H1 (cell line): ENCODE measurements at regions not wholly inside any gene's neighbourhood (a gene's known extent, or its start where the extent isn't known, plus 50 kb on each side); places are given as distances from the start of the nearest gene placed in this dataset.

ENCODE experiments used
- CTCF ChIA-PET: fragments of 300-600 bp; sonication (Branson Sonifier 250); formaldehyde crosslinking; loops from one replicate; lab custom pipeline; 2021; ENCODE audit not compliant: partially characterized antibody; lab: Charles Lee
- POLR2A ChIA-PET: fragments of 300-600 bp; sonication (Branson Sonifier 250); formaldehyde crosslinking; loops from one replicate; lab custom pipeline; 2021; ENCODE audit warnings: inconsistent platforms; ENCODE audit not compliant: partially characterized antibody; lab: Charles Lee
- DNase-seq, 2 experiments: peaks; one replicate each; pipeline versions ENCODE4 v3.0.0 to v3.0.0-alpha.2; 2010 to 2022; ENCODE audit warnings: low spot score in 2 of 2, low read depth in 1 of 2, mixed read lengths in 1 of 2
- FAIRE-seq: peaks from 2 replicates; lab custom pipeline; 2011; peaks lifted over from hg19 to GRCh38; lab: Jason Lieb, UNC
- H2AFZ ChIP-seq: 2 replicates; pipeline ENCODE4 v1.8.1; 2012; ENCODE audit warnings: low read length, inconsistent platforms
- H2AK5ac ChIP-seq: 2 replicates; pipeline ENCODE4 v1.6.1; 2013; ENCODE audit warnings: low read depth, low read length
- H2BK120ac ChIP-seq: replicated peaks from 2 replicates; pipeline ENCODE3; 2013; ENCODE audit warnings: low read depth, low read length, inconsistent platforms
- H2BK12ac ChIP-seq: 2 replicates; pipeline ENCODE4 v1.6.1; 2013; ENCODE audit warnings: low read depth, low read length
- H2BK15ac ChIP-seq: 2 replicates; pipeline ENCODE4 v1.6.1; 2013; ENCODE audit warnings: low read length
- H2BK20ac ChIP-seq: 2 replicates; pipeline ENCODE4 v1.6.1; 2013; ENCODE audit warnings: low read length
- H2BK5ac ChIP-seq: 2 replicates; pipeline ENCODE4 v1.6.1; 2013; ENCODE audit warnings: low read depth, low read length
- H3K14ac ChIP-seq: 2 replicates; pipeline ENCODE4 v1.6.1; 2013; ENCODE audit warnings: inconsistent platforms; ENCODE audit not compliant: insufficient read length
- H3K18ac ChIP-seq: 2 replicates; pipeline ENCODE4 v1.6.1; 2013; ENCODE audit warnings: low read length; ENCODE audit errors: extremely low read depth
- H3K23ac ChIP-seq: 2 replicates; pipeline ENCODE4 v1.6.1; 2013; ENCODE audit warnings: inconsistent platforms; ENCODE audit not compliant: insufficient read length
- H3K23me2 ChIP-seq: 2 replicates; pipeline ENCODE4 v1.6.1; 2013; ENCODE audit warnings: low read depth, low read length
- H3K27ac ChIP-seq: 2 replicates; pipeline ENCODE4 v1.6.1; 2011; ENCODE audit warnings: low read depth, low read length, inconsistent platforms
- H3K27me3 ChIP-seq, 4 experiments: replicated peaks in 1 of 4; 1 replicate in 1 of 4; 2 replicates in 3 of 4; pipeline versions ENCODE4 v1.6.1 to v1.8.1; 2011 to 2013; ENCODE audit warnings: low read length in 3 of 4, mild to moderate bottlenecking in 3 of 4, inconsistent platforms in 2 of 4, mixed read lengths in 2 of 4, moderate library complexity in 1 of 4; ENCODE audit not compliant: control insufficient read depth in 3 of 4, insufficient read depth in 3 of 4; ENCODE audit errors: extremely low read depth in 1 of 4
- H3K36me3 ChIP-seq, 4 experiments: 2 replicates each; pipeline versions ENCODE4 v1.6.1 to v1.8.1; 2011 to 2013; ENCODE audit warnings: mild to moderate bottlenecking in 4 of 4, low read length in 3 of 4, moderate library complexity in 2 of 4, control low read depth in 1 of 4, inconsistent platforms in 1 of 4; ENCODE audit not compliant: insufficient read depth in 4 of 4, control insufficient read depth in 2 of 4
- H3K4ac ChIP-seq: replicated peaks from 2 replicates; pipeline ENCODE3; 2013; ENCODE audit warnings: low read length, low read depth, mixed read lengths, inconsistent platforms; ENCODE audit not compliant: insufficient read length
- H3K4me1 ChIP-seq, 4 experiments: replicated peaks in 1 of 4; 1 replicate in 1 of 4; 2 replicates in 3 of 4; pipeline versions ENCODE4 v1.6.1 to v1.8.1; 2011 to 2013; ENCODE audit warnings: low read length in 3 of 4, inconsistent platforms in 2 of 4, mixed read lengths in 1 of 4; ENCODE audit not compliant: insufficient read depth in 4 of 4, control insufficient read depth in 3 of 4
- H3K4me2 ChIP-seq, 2 experiments: 2 replicates each; pipeline versions ENCODE4 v1.6.1 to v1.8.1; 2011 to 2013; ENCODE audit warnings: low read depth in 2 of 2, low read length in 2 of 2, control low read depth in 1 of 2, inconsistent platforms in 1 of 2, mild to moderate bottlenecking in 1 of 2; ENCODE audit not compliant: insufficient read depth in 1 of 2
- H3K4me3 ChIP-seq, 4 experiments: fragments of 200-600, 300-600 bp in 1 of 4; sonication (generic), shearing (Covaris generic), sonication (Bioruptor Twin) in 1 of 4; 2 replicates each; pipeline versions ENCODE4 v1.5.1 to v1.8.1; 2011 to 2016; ENCODE audit warnings: low read length in 4 of 4, low read depth in 3 of 4, control low read depth in 2 of 4, inconsistent platforms in 2 of 4, mild to moderate bottlenecking in 2 of 4, mixed read lengths in 1 of 4, moderate library complexity in 1 of 4; ENCODE audit not compliant: insufficient read depth in 2 of 4; ENCODE audit errors: extremely low read depth in 1 of 4
- H3K56ac ChIP-seq: replicated peaks from 2 replicates; pipeline ENCODE3; 2013; ENCODE audit warnings: low read depth, mild to moderate bottlenecking, mixed read lengths, low read length, inconsistent platforms; ENCODE audit not compliant: insufficient read length
- H3K79me1 ChIP-seq: 2 replicates; pipeline ENCODE4 v1.6.1; 2013; ENCODE audit warnings: low read depth, low read length, control low read depth
- H3K79me2 ChIP-seq, 2 experiments: 2 replicates each; pipeline versions ENCODE4 v1.6.1 to v1.8.1; 2012 to 2013; ENCODE audit warnings: low read length in 2 of 2, mild to moderate bottlenecking in 2 of 2, inconsistent platforms in 1 of 2; ENCODE audit not compliant: insufficient read depth in 2 of 2, control insufficient read depth in 1 of 2
- H3K9ac ChIP-seq, 4 experiments: replicated peaks in 1 of 4; 1 replicate in 1 of 4; 2 replicates in 3 of 4; pipeline versions ENCODE4 v1.6.1 to v1.8.1; 2011 to 2013; ENCODE audit warnings: low read depth in 3 of 4, low read length in 3 of 4, control low read depth in 2 of 4, mild to moderate bottlenecking in 2 of 4, moderate library complexity in 2 of 4, inconsistent platforms in 1 of 4; ENCODE audit errors: extremely low read depth in 1 of 4
- H3K9me3 ChIP-seq, 2 experiments: 2 replicates each; pipeline versions ENCODE4 v1.6.1 to v1.8.1; 2012 to 2013; ENCODE audit warnings: mild to moderate bottlenecking in 2 of 2, moderate library complexity in 2 of 2, control low read depth in 1 of 2, inconsistent platforms in 1 of 2, low read depth in 1 of 2, low read length in 1 of 2, mixed read lengths in 1 of 2; ENCODE audit not compliant: insufficient read depth in 2 of 2
- H4K20me1 ChIP-seq, 2 experiments: replicated peaks in 1 of 2; 2 replicates each; pipeline versions ENCODE3 to v1.8.1; 2011 to 2013; ENCODE audit warnings: inconsistent platforms in 2 of 2, low read length in 2 of 2, mild to moderate bottlenecking in 1 of 2; ENCODE audit not compliant: insufficient read depth in 2 of 2, control insufficient read depth in 1 of 2
- H4K5ac ChIP-seq: 2 replicates; pipeline ENCODE4 v1.6.1; 2013; ENCODE audit warnings: low read length, low read depth, mixed read lengths, inconsistent platforms; ENCODE audit not compliant: insufficient read length
- H4K8ac ChIP-seq: 2 replicates; pipeline ENCODE4 v1.8.0; 2013; ENCODE audit warnings: mild to moderate bottlenecking, moderate library complexity, low read length, inconsistent platforms; ENCODE audit not compliant: insufficient read depth; ENCODE audit errors: extremely low read depth
- H4K91ac ChIP-seq: replicated peaks from 2 replicates; pipeline ENCODE3; 2013; ENCODE audit warnings: low read length, mixed read lengths, inconsistent platforms; ENCODE audit not compliant: insufficient read length
- EGR1 ChIP-seq: IDR thresholded peaks from 2 replicates; pipeline ENCODE4 v1.6.1; 2011; ENCODE audit warnings: low read depth, low read length, borderline replicate concordance
- EP300 ChIP-seq, 2 experiments: IDR thresholded peaks; 1 replicate in 1 of 2; 2 replicates in 1 of 2; pipeline ENCODE4 v1.6.1; 2011 to 2012; ENCODE audit warnings: low read depth in 2 of 2, low read length in 2 of 2, mild to moderate bottlenecking in 2 of 2, borderline replicate concordance in 1 of 2, inconsistent platforms in 1 of 2, moderate library complexity in 1 of 2
- WGBS, 2 experiments: shearing (Covaris generic) in 1 of 2; methylation state at CpG; one replicate each; pipeline versions ENCODE4 v1.1.6 to v1.1.7; 2013 to 2015; ENCODE audit warnings: low lambda C conversion rate in 2 of 2, mixed read lengths in 2 of 2, inconsistent platforms in 1 of 2, low coverage in 1 of 2, missing lambda C conversion rate in 1 of 2; ENCODE audit not compliant: insufficient replicate concordance in 2 of 2, insufficient coverage in 1 of 2, insufficient read length in 1 of 2; ENCODE audit errors: extremely low coverage in 1 of 2, missing lambda C conversion rate in 1 of 2; 5-methylcytosine and 5-hydroxymethylcytosine counted together

GRCh38 chr1:38267037-38268036 is 220.7 kb upstream of the POU3F1 start:
- Histone ChIP-seq H3K27me3 (no peaks in the 10 kb centered on the region; a peak in 1 of 7 replicates), H3K4me2 (0 out of 4 replicates have a peak overlapping the region, but pooled peaks of 1 of the 2 experiments have one; percentile 21), H3K36me3 (no peaks in the 10 kb centered on the region), H3K27ac (no peak overlapping the region), H3K18ac (no peak overlapping the region; the same call in 1 of the 2 replicates), H3K9me3 (no peaks in the 10 kb centered on the region; a peak in 1 of 4 replicates), H2BK20ac (peak overlapping the region; percentile 68), H3K14ac (no peak overlapping the region), H2BK120ac (peak overlapping the region; percentile 27), H2BK15ac (peak overlapping the region; percentile 13; the same call in 1 of the 2 replicates), H3K79me1 (no peaks in the 10 kb centered on the region), H4K20me1 (no peaks in the 10 kb centered on the region), H2BK12ac (peak overlapping the region; percentile 95; the same call in 1 of the 2 replicates), H3K56ac (no peak overlapping the region), H3K79me2 (no peaks in the 10 kb centered on the region), H4K5ac (no peak overlapping the region), H2BK5ac (peak overlapping the region; percentile 86; the same call in 1 of the 2 replicates), H4K91ac (peak overlapping the region; percentile 90), H3K4me3 (no peak overlapping the region), H3K4ac (peak overlapping the region; percentile 27), H4K8ac (no peak overlapping the region), H3K4me1 (peaks cover 11 to 29% (median 23%) of the 10 kb centered on the region in 4 experiments), H3K23me2 (no peaks in the 10 kb centered on the region), H2AFZ (no peak overlapping the region), H3K23ac (no peak overlapping the region), H3K9ac (no peak overlapping the region), H2AK5ac (peak overlapping the region; percentile 77; the same call in 1 of the 2 replicates)
- ChIA-PET CTCF (interaction anchor here (1.4 kb wide), 1 partner anchor 11 kb away, joined by 4 read pairs; no protein-coding TSS in a partner anchor), POLR2A (interaction anchor here (0.9 to 5.3 kb wide), 2 partner anchors 10 to 19 kb away, joined by 3 to 15 read pairs; no protein-coding TSS in a partner anchor)
- no peak for DNase-seq
- 53 to 83% methylated on average over 1 to 5 of the region's 7 CpGs for WGBS, 2 experiments
- 0 out of 2 replicates have a peak, but pooled peaks have one; percentile 62 for TF ChIP-seq EGR1
- TF ChIP-seq EP300 (IDR thresholded peaks at IDR 0.05; ENCODE audit: borderline replicate concordance in 1 of 2, low read depth in 2 of 2, low read length in 2 of 2) = no peak
- FAIRE-seq = no peak
